ENCODE measurements at regions not wholly inside any gene's neighbourhood (a gene's known extent, or its start where the extent isn't known, plus 50 kb on each side); places are given as distances from the start of the nearest gene placed in this dataset.

DNA sequence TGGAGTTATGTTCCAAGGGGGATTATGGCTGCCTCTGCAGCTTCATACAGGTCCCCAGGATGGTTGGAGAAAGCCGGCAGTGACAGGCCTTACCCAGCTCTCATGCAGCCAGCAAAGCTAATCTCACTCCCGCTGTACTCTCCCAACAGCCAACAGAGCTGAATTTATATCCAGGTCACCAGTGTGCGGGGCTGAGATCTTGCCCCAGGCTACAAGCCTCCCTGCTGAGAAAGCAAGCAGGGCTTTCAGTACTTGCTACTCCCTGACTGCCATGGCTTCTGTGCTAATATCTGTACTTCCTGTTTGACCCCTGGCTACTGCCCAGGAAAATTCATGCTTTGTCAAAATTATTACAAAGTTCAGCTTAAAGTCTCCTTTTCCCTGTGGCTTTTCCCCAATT is 92.9 kb downstream of the ATP23 start:
- BruUV-seq (replicated peaks), result no TSS peak
- no peak for DNase-seq (ENCODE audit: low read depth, low spot score)
- ChIA-PET POLR2A (no interaction called here), RAD21 (ENCODE audit: low non-redundant PET in 1 of 2, low total read pairs in 2 of 2, uncharacterized antibody in 2 of 2, unreplicated experiment in 2 of 2) (interaction anchor here in 1 of 2 experiments (0.6 kb wide), 1 partner anchor 51 kb away, joined by 3 read pairs; no protein-coding TSS in a partner anchor), CTCF (no interaction called here)
- no peak overlapping the region for H3K9ac ChIP-seq (ENCODE audit: low read length)
- ATAC-seq, result no peak
- intact Hi-C loops (cut with micrococcal nuclease), result no loop called here
- no peaks in the 10 kb centered on the region for H3K36me3 ChIP-seq (ENCODE audit: control insufficient read depth in 1 of 2, insufficient read depth in 2 of 2, low read length in 2 of 2)
- H3K27me3 ChIP-seq (ENCODE audit: insufficient read depth, low read length), result no peaks in the 10 kb centered on the region
- no peak for TF ChIP-seq CEBPB (IDR thresholded peaks at IDR 0.05; ENCODE audit: low read depth)
- TF ChIP-seq ZBTB33 (IDR thresholded peaks at IDR 0.05; ENCODE audit: extremely low read depth, insufficient replicate concordance, low read length), result no peak
- TF ChIP-seq SIN3A (IDR thresholded peaks at IDR 0.05; ENCODE audit: low read depth), result no peak
- TF ChIP-seq POLR2A (IDR thresholded peaks at IDR 0.05; ENCODE audit: borderline replicate concordance, extremely low read depth, insufficient read depth, insufficient read length), result no peak
- no peak for TF ChIP-seq JUND (IDR thresholded peaks at IDR 0.05)
- TF ChIP-seq RAD21 (IDR thresholded peaks at IDR 0.05; ENCODE audit: low read depth), result no peak
- TF ChIP-seq ZFX (IDR thresholded peaks at IDR 0.05), result no peak
- TF ChIP-seq ATF3 (IDR thresholded peaks at IDR 0.05), result no peak
- TF ChIP-seq EGR1 (IDR thresholded peaks at IDR 0.05; ENCODE audit: low read depth), result no peak
- H3K4me2 ChIP-seq (ENCODE audit: low read length), result no peak overlapping the region
- H3K9me2 ChIP-seq (ENCODE audit: insufficient read depth), result no peaks in the 10 kb centered on the region
- no peak overlapping the region for H2AFZ ChIP-seq (ENCODE audit: low read depth, low read length, poor library complexity, severe bottlenecking)
- H3K4me1 ChIP-seq (ENCODE audit: control insufficient read depth in 1 of 2, insufficient read depth in 2 of 2, low read length in 2 of 2), result no peaks in the 10 kb centered on the region
- no peak overlapping the region for H3K27ac ChIP-seq (ENCODE audit: low read depth, low read length)
- H3K79me2 ChIP-seq (ENCODE audit: insufficient read depth, low read length), result no peaks in the 10 kb centered on the region
- H4K20me1 ChIP-seq (ENCODE audit: insufficient read depth), result no peaks in the 10 kb centered on the region
- peaks cover 0 to 5% of the 10 kb centered on the region in 2 experiments; a peak in 2 of 4 replicates for H3K9me3 ChIP-seq (ENCODE audit: control insufficient read depth in 1 of 2, insufficient read depth in 1 of 2, low read depth in 1 of 2, low read length in 2 of 2)
- no peak overlapping the region for H3K4me3 ChIP-seq (replicated peaks in 1 of 2; ENCODE audit: low read depth in 1 of 2, low read length in 2 of 2)

DNA sequence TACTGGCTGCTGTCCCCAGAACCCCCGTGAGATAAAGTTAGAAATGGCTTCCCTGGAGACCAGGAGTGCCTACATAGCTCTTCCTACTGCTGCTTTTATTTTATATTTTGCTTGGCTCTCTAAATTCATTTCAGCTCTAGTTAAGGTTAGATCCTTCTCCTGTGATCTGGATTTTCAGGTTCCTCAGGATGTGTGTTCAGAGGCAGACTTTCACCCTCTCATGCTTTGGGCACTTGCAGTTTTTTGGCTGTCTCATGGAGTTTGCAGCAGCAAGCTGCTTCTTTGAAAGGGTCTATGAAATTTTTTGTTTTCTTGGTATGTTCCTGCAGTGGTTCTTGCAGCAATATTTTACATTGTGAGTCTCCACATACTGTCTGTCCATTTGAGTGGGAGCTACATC is 93.3 kb downstream of the ATP23 start:
- ChIA-PET RAD21 (ENCODE audit: low non-redundant PET in 1 of 2, low total read pairs in 2 of 2, uncharacterized antibody in 2 of 2, unreplicated experiment in 2 of 2) (interaction anchor here in 1 of 2 experiments (0.6 kb wide), 1 partner anchor 52 kb away, joined by 3 read pairs; no protein-coding TSS in a partner anchor), CTCF (no interaction called here), POLR2A (no interaction called here)
- ATAC-seq (no peak), DNase-seq (ENCODE audit: low read depth, low spot score) (no peak)
- peaks cover 0 to 5% of the 10 kb centered on the region in 2 experiments; a peak in 2 of 4 replicates for H3K9me3 ChIP-seq (ENCODE audit: control insufficient read depth in 1 of 2, insufficient read depth in 1 of 2, low read depth in 1 of 2, low read length in 2 of 2)
- H3K79me2 ChIP-seq (ENCODE audit: insufficient read depth, low read length), result no peaks in the 10 kb centered on the region
- H4K20me1 ChIP-seq (ENCODE audit: insufficient read depth), result no peaks in the 10 kb centered on the region
- BruUV-seq (replicated peaks), result no TSS peak
- no peaks in the 10 kb centered on the region for H3K9me2 ChIP-seq (ENCODE audit: insufficient read depth)
- no peaks in the 10 kb centered on the region for H3K27me3 ChIP-seq (ENCODE audit: insufficient read depth, low read length)
- H3K4me2 ChIP-seq (ENCODE audit: low read length), result no peak overlapping the region
- H2AFZ ChIP-seq (ENCODE audit: low read depth, low read length, poor library complexity, severe bottlenecking), result no peak overlapping the region
- no peak overlapping the region for H3K27ac ChIP-seq (ENCODE audit: low read depth, low read length)
- no peak overlapping the region for H3K9ac ChIP-seq (ENCODE audit: low read length)
- no peaks in the 10 kb centered on the region for H3K36me3 ChIP-seq (ENCODE audit: control insufficient read depth in 1 of 2, insufficient read depth in 2 of 2, low read length in 2 of 2)
- no peaks in the 10 kb centered on the region for H3K4me1 ChIP-seq (ENCODE audit: control insufficient read depth in 1 of 2, insufficient read depth in 2 of 2, low read length in 2 of 2)
- H3K4me3 ChIP-seq (replicated peaks in 1 of 2; ENCODE audit: low read depth in 1 of 2, low read length in 2 of 2), result no peak overlapping the region
- intact Hi-C loops (cut with micrococcal nuclease), result no loop called here
- no peak for TF ChIP-seq EZH2 (IDR thresholded peaks at IDR 0.05)
- TF ChIP-seq SIN3A (IDR thresholded peaks at IDR 0.05; ENCODE audit: low read depth), result no peak
